ENCODE measurements at regions not wholly inside any gene's neighbourhood (a gene's known extent, or its start where the extent isn't known, plus 50 kb on each side); places are given as distances from the start of the nearest gene placed in this dataset.
A peak's percentile ranks its signal among the peaks of the same experiment; 100 is the strongest.

- H3K4me3 Mint-ChIP-seq: no peak overlapping the region
- H3K36me3 Mint-ChIP-seq: no peaks in the 10 kb centered on the region
- TF ChIP-seq, protein P1, sequence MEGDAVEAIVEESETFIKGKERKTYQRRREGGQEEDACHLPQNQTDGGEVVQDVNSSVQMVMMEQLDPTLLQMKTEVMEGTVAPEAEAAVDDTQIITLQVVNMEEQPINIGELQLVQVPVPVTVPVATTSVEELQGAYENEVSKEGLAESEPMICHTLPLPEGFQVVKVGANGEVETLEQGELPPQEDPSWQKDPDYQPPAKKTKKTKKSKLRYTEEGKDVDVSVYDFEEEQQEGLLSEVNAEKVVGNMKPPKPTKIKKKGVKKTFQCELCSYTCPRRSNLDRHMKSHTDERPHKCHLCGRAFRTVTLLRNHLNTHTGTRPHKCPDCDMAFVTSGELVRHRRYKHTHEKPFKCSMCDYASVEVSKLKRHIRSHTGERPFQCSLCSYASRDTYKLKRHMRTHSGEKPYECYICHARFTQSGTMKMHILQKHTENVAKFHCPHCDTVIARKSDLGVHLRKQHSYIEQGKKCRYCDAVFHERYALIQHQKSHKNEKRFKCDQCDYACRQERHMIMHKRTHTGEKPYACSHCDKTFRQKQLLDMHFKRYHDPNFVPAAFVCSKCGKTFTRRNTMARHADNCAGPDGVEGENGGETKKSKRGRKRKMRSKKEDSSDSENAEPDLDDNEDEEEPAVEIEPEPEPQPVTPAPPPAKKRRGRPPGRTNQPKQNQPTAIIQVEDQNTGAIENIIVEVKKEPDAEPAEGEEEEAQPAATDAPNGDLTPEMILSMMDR (conservative IDR thresholded peaks at IDR 0.05): no peak
- peaks cover 24% of the 10 kb centered on the region for H3K4me1 Mint-ChIP-seq (ENCODE audit: unreplicated experiment)
- H3K9me3 Mint-ChIP-seq: no peaks in the 10 kb centered on the region
- DNase-seq (ENCODE audit: extremely low spot score, unreplicated experiment): no peak
- H3K27ac Mint-ChIP-seq: no peak overlapping the region
- peaks cover 5% of the 10 kb centered on the region for H3K27me3 Mint-ChIP-seq
These were observed 285.2 kb upstream of the TLE3 start for GRCh38 chr15:70382762-70383458.

DNA sequence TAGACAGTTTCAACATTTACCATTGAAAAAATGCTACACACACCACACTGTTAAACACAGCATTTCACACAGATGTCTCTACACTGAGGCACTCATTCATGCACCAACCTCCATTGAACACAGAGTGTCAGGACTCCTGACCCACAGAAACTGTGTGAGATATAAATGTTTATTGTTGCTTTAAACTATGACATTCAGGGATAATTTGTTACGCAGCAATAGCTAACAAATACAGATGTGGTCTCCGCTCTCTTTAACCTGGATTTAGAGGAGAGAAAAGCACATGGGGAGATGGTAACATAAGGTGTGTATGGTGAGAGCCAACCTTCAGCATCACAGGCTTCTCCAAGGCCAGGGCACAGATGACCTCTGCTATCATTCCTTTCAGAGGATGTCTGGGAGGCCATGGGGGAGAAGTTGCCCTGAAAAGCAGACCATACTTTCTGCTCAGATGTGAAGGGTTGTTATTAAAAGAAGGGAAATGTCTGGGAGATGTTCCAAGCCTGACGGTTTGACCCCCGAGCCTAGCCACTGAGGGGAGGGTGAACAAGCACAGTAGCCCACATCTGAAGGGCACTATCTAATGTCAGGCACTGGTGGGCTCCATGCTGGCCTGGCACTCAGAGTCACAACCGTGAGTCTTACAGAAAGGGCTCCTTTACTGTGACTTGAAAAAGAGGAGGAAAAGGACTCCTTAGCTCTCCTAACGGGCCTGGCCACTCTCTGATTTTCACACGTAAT lies 284.5 kb upstream of the TLE3 start:
- Mint-ChIP-seq H3K27ac (no peak overlapping the region), H3K36me3 (no peaks in the 10 kb centered on the region), H3K4me3 (no peak overlapping the region), H3K9me3 (no peaks in the 10 kb centered on the region), H3K4me1 (ENCODE audit: unreplicated experiment) (peaks cover 27% of the 10 kb centered on the region), H3K27me3 (peaks cover 8% of the 10 kb centered on the region)
- peak; percentile 27 for DNase-seq (ENCODE audit: extremely low spot score, unreplicated experiment)
- TF ChIP-seq, protein P1 (conservative IDR thresholded peaks at IDR 0.05): no peak

GRCh38 chr15:70379938-70380883 lies 282.5 kb upstream of the TLE3 start:
- no peaks in the 10 kb centered on the region for H3K36me3 Mint-ChIP-seq
- peaks cover 34% of the 10 kb centered on the region for H3K4me1 Mint-ChIP-seq (ENCODE audit: unreplicated experiment)
- DNase-seq (ENCODE audit: extremely low spot score, unreplicated experiment): peak; percentile 39
- peaks cover 22% of the 10 kb centered on the region for H3K27me3 Mint-ChIP-seq
- no peak overlapping the region for H3K27ac Mint-ChIP-seq
- no peaks in the 10 kb centered on the region for H3K9me3 Mint-ChIP-seq
- no peak overlapping the region for H3K4me3 Mint-ChIP-seq
- TF ChIP-seq, protein P1 (conservative IDR thresholded peaks at IDR 0.05): no peak

DNA sequence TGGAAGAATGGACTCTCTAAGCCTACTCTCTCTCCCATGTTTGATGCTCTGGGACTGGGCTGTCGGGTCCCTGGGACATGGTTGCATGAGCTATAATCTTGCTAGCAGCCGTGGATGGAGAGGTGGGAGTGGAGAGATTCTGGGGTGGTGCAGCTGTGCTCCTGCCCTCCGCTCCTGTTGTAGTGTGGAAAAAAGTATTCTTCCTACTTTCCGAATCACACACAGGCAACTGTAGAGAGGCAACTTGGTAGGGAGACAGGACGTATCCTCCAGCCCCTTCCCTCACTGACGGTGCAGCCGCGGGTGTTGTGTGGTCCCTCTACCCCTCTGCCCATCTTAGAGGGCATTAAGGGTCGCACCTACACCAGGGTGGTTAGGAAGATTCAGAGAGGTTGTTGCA lies 281.4 kb upstream of the TLE3 start:
- no peak overlapping the region for H3K27ac Mint-ChIP-seq
- no peaks in the 10 kb centered on the region for H3K36me3 Mint-ChIP-seq
- peaks cover 36% of the 10 kb centered on the region for H3K4me1 Mint-ChIP-seq (ENCODE audit: unreplicated experiment)
- H3K9me3 Mint-ChIP-seq: no peaks in the 10 kb centered on the region
- DNase-seq (ENCODE audit: extremely low spot score, unreplicated experiment): no peak
- peaks cover 32% of the 10 kb centered on the region for H3K27me3 Mint-ChIP-seq
- no peak overlapping the region for H3K4me3 Mint-ChIP-seq
- TF ChIP-seq, protein P1 (conservative IDR thresholded peaks at IDR 0.05): no peak
